ENCODE measurements at regions not wholly inside any gene's neighbourhood (a gene's known extent, or its start where the extent isn't known, plus 50 kb on each side); places are given as distances from the start of the nearest gene placed in this dataset.
"Not testable (repeated sequence)": the region's sequence is repeated elsewhere in the genome, so short reads cannot be mapped to it uniquely, and the experiment has no call there.

DNA sequence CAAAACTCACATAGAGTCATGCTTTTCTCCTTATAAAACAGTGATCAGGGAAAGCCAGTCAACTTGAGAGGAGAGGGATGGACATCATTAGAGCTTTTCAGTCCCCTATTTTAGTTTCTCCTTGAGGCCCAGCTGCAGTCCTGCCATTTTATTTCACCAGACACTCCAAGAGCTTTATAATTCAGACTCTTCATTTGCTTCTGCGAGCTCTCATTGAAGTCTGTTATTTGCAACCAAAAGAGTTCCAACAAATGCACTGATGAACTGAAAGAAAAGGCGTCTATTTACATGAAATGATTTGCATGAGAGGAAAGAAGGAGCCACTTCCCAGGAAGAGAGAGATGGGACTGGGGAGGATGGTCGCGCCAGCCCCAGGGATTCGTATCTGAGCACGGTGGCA, 86.8 kb downstream of the NDUFA12 start:
- 93% methylated on average over 6 of the region's 6 CpGs for WGBS
- H3K9me3 ChIP-seq = no peaks in the 10 kb centered on the region
- intact Hi-C loops (cut with DNase I) = no loop called here
- H3K27ac ChIP-seq = no peak overlapping the region
- no peaks in the 10 kb centered on the region for H3K36me3 ChIP-seq
- TF ChIP-seq POLR2A (IDR thresholded peaks at IDR 0.05) (no peak), POLR2AphosphoS5 (IDR thresholded peaks at IDR 0.05) (no peak)
- TF ChIP-seq, protein P1, sequence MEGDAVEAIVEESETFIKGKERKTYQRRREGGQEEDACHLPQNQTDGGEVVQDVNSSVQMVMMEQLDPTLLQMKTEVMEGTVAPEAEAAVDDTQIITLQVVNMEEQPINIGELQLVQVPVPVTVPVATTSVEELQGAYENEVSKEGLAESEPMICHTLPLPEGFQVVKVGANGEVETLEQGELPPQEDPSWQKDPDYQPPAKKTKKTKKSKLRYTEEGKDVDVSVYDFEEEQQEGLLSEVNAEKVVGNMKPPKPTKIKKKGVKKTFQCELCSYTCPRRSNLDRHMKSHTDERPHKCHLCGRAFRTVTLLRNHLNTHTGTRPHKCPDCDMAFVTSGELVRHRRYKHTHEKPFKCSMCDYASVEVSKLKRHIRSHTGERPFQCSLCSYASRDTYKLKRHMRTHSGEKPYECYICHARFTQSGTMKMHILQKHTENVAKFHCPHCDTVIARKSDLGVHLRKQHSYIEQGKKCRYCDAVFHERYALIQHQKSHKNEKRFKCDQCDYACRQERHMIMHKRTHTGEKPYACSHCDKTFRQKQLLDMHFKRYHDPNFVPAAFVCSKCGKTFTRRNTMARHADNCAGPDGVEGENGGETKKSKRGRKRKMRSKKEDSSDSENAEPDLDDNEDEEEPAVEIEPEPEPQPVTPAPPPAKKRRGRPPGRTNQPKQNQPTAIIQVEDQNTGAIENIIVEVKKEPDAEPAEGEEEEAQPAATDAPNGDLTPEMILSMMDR (IDR thresholded peaks at IDR 0.05) = no peak
- H3K27me3 ChIP-seq (replicated peaks; ENCODE audit: insufficient read depth) = no peaks in the 10 kb centered on the region
- H3K4me3 ChIP-seq = no peak overlapping the region
- H3K4me1 ChIP-seq (replicated peaks) = no peaks in the 10 kb centered on the region
- no peak for DNase-seq (ENCODE audit: low spot score)

- DNase-seq (ENCODE audit: low spot score) = peak; percentile 30
- intact Hi-C loops (cut with DNase I) = no loop called here
- Histone ChIP-seq H3K27ac (no peak overlapping the region), H3K36me3 (no peaks in the 10 kb centered on the region), H3K9me3 (no peaks in the 10 kb centered on the region), H3K4me3 (no peak overlapping the region), H3K4me1 (replicated peaks) (no peaks in the 10 kb centered on the region), H3K27me3 (replicated peaks; ENCODE audit: insufficient read depth) (no peaks in the 10 kb centered on the region)
- TF ChIP-seq POLR2A (IDR thresholded peaks at IDR 0.05) (no peak), POLR2AphosphoS5 (IDR thresholded peaks at IDR 0.05) (peak; percentile 43)
- TF ChIP-seq, protein P1 (IDR thresholded peaks at IDR 0.05) = no peak
- WGBS = 40% methylated on average over 4 of the region's 4 CpGs
Measured at GRCh38 chr12:94909663-94910062, 93.8 kb downstream of the NDUFA12 start.

DNA sequence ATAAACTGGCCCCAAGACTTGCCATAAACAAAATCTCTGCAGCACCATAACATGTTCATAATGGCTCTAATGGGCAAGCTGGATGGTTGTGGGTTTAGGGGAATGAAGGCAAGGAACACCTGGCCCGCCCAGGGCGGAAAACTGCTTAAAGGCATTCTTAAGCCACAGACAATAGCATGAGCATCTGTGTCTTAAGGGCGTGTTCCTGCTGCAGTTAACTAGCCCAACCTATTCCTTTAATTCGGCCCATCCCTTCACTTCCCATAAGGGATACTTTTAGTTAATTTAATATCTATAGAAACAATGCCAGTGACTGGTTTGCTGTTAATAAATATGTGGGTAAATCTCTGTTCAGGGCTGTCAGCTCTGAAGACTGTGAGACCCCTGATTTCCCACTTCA, 97.7 kb downstream of the NDUFA12 start:
- whole genome bisulfite sequencing = 95% methylated on average over 4 of the region's 4 CpGs
- H3K4me3 ChIP-seq; H3K4me1 ChIP-seq (replicated peaks); intact Hi-C loops (cut with DNase I); H3K36me3 ChIP-seq; DNase-seq (ENCODE audit: low spot score); H3K9me3 ChIP-seq; H3K27me3 ChIP-seq (replicated peaks; ENCODE audit: insufficient read depth); H3K27ac ChIP-seq: not testable (repeated sequence)

- Histone ChIP-seq H3K36me3 (no peaks in the 10 kb centered on the region), H3K27ac (no peak overlapping the region), H3K9me3 (no peaks in the 10 kb centered on the region), H3K4me3 (no peak overlapping the region), H3K27me3 (replicated peaks; ENCODE audit: insufficient read depth) (no peaks in the 10 kb centered on the region), H3K4me1 (replicated peaks) (no peaks in the 10 kb centered on the region)
- no peak for DNase-seq (ENCODE audit: low spot score)
- TF ChIP-seq, protein P1 (IDR thresholded peaks at IDR 0.05) = no peak
- TF ChIP-seq POLR2A (IDR thresholded peaks at IDR 0.05) (no peak), POLR2AphosphoS5 (IDR thresholded peaks at IDR 0.05) (no peak)
- intact Hi-C loops (cut with DNase I) = no loop called here
- WGBS = 85% methylated on average over 2 of the region's 2 CpGs
Measured at GRCh38 chr12:94900496-94900895, 103.0 kb downstream of the NDUFA12 start.

GRCh38 chr12:94898388-94898787, 105.1 kb downstream of the NDUFA12 start:
- 88% methylated on average over 1 of the region's 1 CpG for WGBS

More at GRCh38 chr12:94898388-94898787, 105.1 kb downstream of the NDUFA12 start:
- no peak overlapping the region for H3K4me3 ChIP-seq
- H3K27ac ChIP-seq = no peak overlapping the region
- no peak for DNase-seq (ENCODE audit: low spot score)
- no peaks in the 10 kb centered on the region for H3K36me3 ChIP-seq
- H3K4me1 ChIP-seq (replicated peaks) = no peaks in the 10 kb centered on the region
- intact Hi-C loops (cut with DNase I) = no loop called here
- H3K9me3 ChIP-seq = no peaks in the 10 kb centered on the region
- TF ChIP-seq POLR2A (IDR thresholded peaks at IDR 0.05) = no peak
- TF ChIP-seq, protein P1 (IDR thresholded peaks at IDR 0.05) = peak in 3 of 4 experiments; percentile 16 to 44 (median 22)
- no peaks in the 10 kb centered on the region for H3K27me3 ChIP-seq (replicated peaks; ENCODE audit: insufficient read depth)

Data from prostate gland (tissue), 2 donors.